BJ (cell line): ENCODE measurements at regions not wholly inside any gene's neighbourhood (a gene's known extent, or its start where the extent isn't known, plus 50 kb on each side); places are given as distances from the start of the nearest gene placed in this dataset.

Experiments used
- CTCF ChIA-PET: fragments of 350-600 bp; formaldehyde crosslinking; extraction: SDS; loops from one replicate; lab custom pipeline; 2021; ENCODE audit warnings: antibody characterized with exemption, inconsistent platforms; lab: Yijun Ruan, JAX
- POLR2A ChIA-PET: fragments of 300-600 bp; sonication (Branson Sonifier 250); formaldehyde crosslinking; extraction: SDS; loops from one replicate; lab custom pipeline; 2021; ENCODE audit warnings: antibody characterized with exemption; lab: Charles Lee
- DNase-seq: peaks from one replicate; pipeline ENCODE4 v3.0.0-alpha.2; 2011; ENCODE audit warnings: low read depth
- H3K27me3 ChIP-seq: 2 replicates; pipeline ENCODE4 v1.6.0; 2011; ENCODE audit warnings: low read length; ENCODE audit not compliant: control insufficient read depth, insufficient read depth
- H3K36me3 ChIP-seq: 2 replicates; pipeline ENCODE4 v1.5.1; 2011; ENCODE audit warnings: low read length; ENCODE audit not compliant: control insufficient read depth, insufficient read depth
- H3K4me3 ChIP-seq: 2 replicates; pipeline ENCODE4 v1.5.1; 2011; ENCODE audit warnings: low read depth, mild to moderate bottlenecking, control low read depth, low read length
- CTCF ChIP-seq: IDR thresholded peaks from 2 replicates; pipeline ENCODE4 v1.5.1; 2011; ENCODE audit warnings: low read depth, mild to moderate bottlenecking, control low read depth, inconsistent platforms, low read length, moderate library complexity; ENCODE audit not compliant: insufficient read depth

- DNase-seq, result no peak
- Histone ChIP-seq H3K4me3 (no peak overlapping the region), H3K36me3 (no peaks in the 10 kb centered on the region), H3K27me3 (no peaks in the 10 kb centered on the region)
- ChIA-PET POLR2A (no interaction called here), CTCF (no interaction called here)
- TF ChIP-seq CTCF, result no peak
These were observed 348.7 kb upstream of the SEMA6A start for GRCh38 chr5:116923344-116923743.

- ChIA-PET POLR2A (no interaction called here), CTCF (no interaction called here)
- H3K36me3 ChIP-seq, result no peaks in the 10 kb centered on the region
- no peak for DNase-seq
- TF ChIP-seq CTCF, result no peak
- no peaks in the 10 kb centered on the region for H3K27me3 ChIP-seq
- no peak overlapping the region for H3K4me3 ChIP-seq
These were observed 347.9 kb upstream of the SEMA6A start for GRCh38 chr5:116922532-116922931.

GRCh38 chr5:116914869-116915504, 340.4 kb upstream of the SEMA6A start:
- Histone ChIP-seq H3K4me3 (no peak overlapping the region), H3K27me3 (no peaks in the 10 kb centered on the region), H3K36me3 (no peaks in the 10 kb centered on the region)
- CTCF ChIA-PET, result no interaction called here
- no peak for TF ChIP-seq CTCF
- DNase-seq, result no peak
- POLR2A ChIA-PET, result no interaction called here

GRCh38 chr5:116912221-116912620, 337.6 kb upstream of the SEMA6A start:
- Histone ChIP-seq H3K36me3 (no peaks in the 10 kb centered on the region), H3K4me3 (no peak overlapping the region), H3K27me3 (no peaks in the 10 kb centered on the region)
- no peak for DNase-seq
- ChIA-PET POLR2A (no interaction called here), CTCF (no interaction called here)
- TF ChIP-seq CTCF, result no peak

GRCh38 chr5:116911074-116911473, 336.5 kb upstream of the SEMA6A start:
- H3K4me3 ChIP-seq, result no peak overlapping the region
- no peak for TF ChIP-seq CTCF
- H3K36me3 ChIP-seq, result no peaks in the 10 kb centered on the region
- ChIA-PET CTCF (no interaction called here), POLR2A (no interaction called here)
- no peaks in the 10 kb centered on the region for H3K27me3 ChIP-seq
- DNase-seq, result no peak
